Vagina (tissue), 2 donors: ENCODE measurements at regions not wholly inside any gene's neighbourhood (a gene's known extent, or its start where the extent isn't known, plus 50 kb on each side); places are given as distances from the start of the nearest gene placed in this dataset.

Experiments used
- POLR2A ChIP-seq, 2 donors: fragments of 450-650 bp; IDR thresholded peaks; one replicate each; pipeline ENCODE4 v1.6.1; 2017; ENCODE audit warnings: antibody characterized with exemption in 2 of 2, mild to moderate bottlenecking in 2 of 2, moderate library complexity in 2 of 2
- TF ChIP-seq, protein P1 (sequence below), 3 experiments: fragments of 450-650 bp in 2 of 3; fragments of 200-600 bp in 1 of 3; sonication (generic) in 1 of 3; IDR thresholded peaks; one replicate each; pipeline ENCODE4 v1.5.1; 2017 to 2019; ENCODE audit warnings: antibody characterized with exemption in 3 of 3, mild to moderate bottlenecking in 2 of 3, moderate library complexity in 2 of 3

DNA sequence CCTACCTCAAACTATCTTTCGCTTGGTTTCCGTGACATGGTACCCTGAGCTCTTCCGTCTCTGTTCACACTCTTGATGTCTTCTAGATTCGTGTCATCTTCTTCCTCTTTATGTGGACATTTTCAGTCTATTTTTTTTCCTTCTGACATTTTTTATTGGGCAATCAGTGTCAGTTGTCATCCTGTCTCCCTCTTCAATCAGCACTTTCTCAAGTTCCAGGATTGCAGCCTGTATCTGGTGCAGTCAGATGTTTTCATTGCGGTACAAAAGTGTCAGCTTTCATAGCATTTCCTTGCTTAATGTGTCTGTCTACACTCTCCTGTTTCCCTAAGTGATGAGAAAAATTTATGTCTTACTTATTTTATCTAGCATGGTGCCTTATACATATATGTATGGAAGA lies 51.1 kb upstream of the ETV1 start:
- TF ChIP-seq, protein P1, sequence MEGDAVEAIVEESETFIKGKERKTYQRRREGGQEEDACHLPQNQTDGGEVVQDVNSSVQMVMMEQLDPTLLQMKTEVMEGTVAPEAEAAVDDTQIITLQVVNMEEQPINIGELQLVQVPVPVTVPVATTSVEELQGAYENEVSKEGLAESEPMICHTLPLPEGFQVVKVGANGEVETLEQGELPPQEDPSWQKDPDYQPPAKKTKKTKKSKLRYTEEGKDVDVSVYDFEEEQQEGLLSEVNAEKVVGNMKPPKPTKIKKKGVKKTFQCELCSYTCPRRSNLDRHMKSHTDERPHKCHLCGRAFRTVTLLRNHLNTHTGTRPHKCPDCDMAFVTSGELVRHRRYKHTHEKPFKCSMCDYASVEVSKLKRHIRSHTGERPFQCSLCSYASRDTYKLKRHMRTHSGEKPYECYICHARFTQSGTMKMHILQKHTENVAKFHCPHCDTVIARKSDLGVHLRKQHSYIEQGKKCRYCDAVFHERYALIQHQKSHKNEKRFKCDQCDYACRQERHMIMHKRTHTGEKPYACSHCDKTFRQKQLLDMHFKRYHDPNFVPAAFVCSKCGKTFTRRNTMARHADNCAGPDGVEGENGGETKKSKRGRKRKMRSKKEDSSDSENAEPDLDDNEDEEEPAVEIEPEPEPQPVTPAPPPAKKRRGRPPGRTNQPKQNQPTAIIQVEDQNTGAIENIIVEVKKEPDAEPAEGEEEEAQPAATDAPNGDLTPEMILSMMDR (IDR thresholded peaks at IDR 0.05) = no peak
- no peak for TF ChIP-seq POLR2A (IDR thresholded peaks at IDR 0.05)
